ACC112 (cell line): ENCODE measurements at regions not wholly inside any gene's neighbourhood (a gene's known extent, or its start where the extent isn't known, plus 50 kb on each side); places are given as distances from the start of the nearest gene placed in this dataset.

Experiments used
- H2AFZ ChIP-seq: fragments of 200-600 bp; sonication (generic); one replicate; pipeline ENCODE4 v1.6.0; 2017; ENCODE audit warnings: antibody characterized with exemption, low read length; ENCODE audit not compliant: unreplicated experiment
- H3K27ac ChIP-seq: fragments of 200-600 bp; sonication (generic); 2 replicates; pipeline ENCODE4 v1.5.1; 2014; ENCODE audit warnings: low read depth, mild to moderate bottlenecking, antibody characterized with exemption, low read length, moderate library complexity
- H3K27me3 ChIP-seq: fragments of 200-600 bp; sonication (generic); 2 replicates; pipeline ENCODE4 v1.6.1; 2014; ENCODE audit warnings: mild to moderate bottlenecking, antibody characterized with exemption, low read length, moderate library complexity, mixed read lengths; ENCODE audit not compliant: insufficient read depth
- H3K36me3 ChIP-seq: fragments of 200-600 bp; sonication (generic); 2 replicates; pipeline ENCODE4 v1.6.1; 2016; ENCODE audit warnings: mild to moderate bottlenecking, antibody characterized with exemption, low read length, moderate library complexity, mixed read lengths; ENCODE audit not compliant: insufficient read depth
- H3K4me1 ChIP-seq: fragments of 200-600 bp; sonication (generic); one replicate; pipeline ENCODE4 v1.6.1; 2016; ENCODE audit warnings: low read length, mixed read lengths; ENCODE audit not compliant: insufficient read depth, unreplicated experiment, control insufficient read depth
- H3K4me3 ChIP-seq: fragments of 200-600 bp; sonication (generic); 2 replicates; pipeline ENCODE4 v1.5.1; 2014; ENCODE audit warnings: mild to moderate bottlenecking, low read depth, low read length
- H3K79me2 ChIP-seq: fragments of 200-600 bp; sonication (generic); one replicate; pipeline ENCODE4 v1.6.0; 2016; ENCODE audit warnings: low read length; ENCODE audit not compliant: control insufficient read depth, unreplicated experiment, insufficient read depth

DNA sequence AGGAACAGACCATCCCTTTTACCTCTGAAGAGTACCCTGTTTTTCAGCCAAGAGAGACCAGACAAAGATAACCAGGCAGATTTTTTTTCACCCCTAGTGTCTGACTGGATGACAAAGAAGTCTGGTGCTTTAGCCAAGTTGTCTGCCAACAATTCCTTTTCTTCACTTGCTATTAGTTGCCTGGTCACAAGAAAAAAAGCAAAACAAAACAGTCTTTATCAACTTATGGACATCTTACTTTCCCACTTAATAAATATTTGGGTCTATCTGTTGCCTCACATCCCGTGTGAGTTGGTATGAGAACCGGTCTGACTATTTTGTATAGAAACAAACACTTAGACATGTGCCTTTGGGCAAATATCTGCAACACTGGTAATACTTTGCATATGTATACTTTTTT is 662.9 kb downstream of the PLPP3 start:
- no peaks in the 10 kb centered on the region for H3K4me1 ChIP-seq
- H3K36me3 ChIP-seq: no peaks in the 10 kb centered on the region
- no peak overlapping the region for H3K4me3 ChIP-seq
- no peaks in the 10 kb centered on the region for H3K27me3 ChIP-seq
- H3K79me2 ChIP-seq: no peaks in the 10 kb centered on the region
- no peak overlapping the region for H3K27ac ChIP-seq
- H2AFZ ChIP-seq: peak overlapping the region; percentile 29

DNA sequence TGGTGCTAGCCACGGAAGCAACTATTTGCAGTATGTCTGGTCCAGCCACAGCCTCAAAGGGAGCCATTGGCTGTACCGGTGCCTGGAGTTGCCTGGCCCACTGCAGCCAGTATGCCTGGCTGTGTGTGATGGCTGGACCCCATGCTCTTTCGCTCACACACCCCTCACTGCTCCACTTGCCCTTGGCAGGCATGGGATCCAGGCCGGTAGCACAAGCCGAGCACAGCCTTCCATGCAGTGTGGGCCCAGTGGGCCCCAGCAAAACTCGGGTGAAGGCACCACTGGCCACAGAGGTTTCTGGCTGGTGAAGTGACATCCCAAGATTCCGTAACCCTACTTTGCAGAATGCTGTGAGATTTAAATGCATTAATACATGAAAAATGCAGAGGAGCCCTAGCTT is 665.8 kb downstream of the PLPP3 start:
- H3K27me3 ChIP-seq: no peaks in the 10 kb centered on the region
- H3K4me1 ChIP-seq: no peaks in the 10 kb centered on the region
- H3K4me3 ChIP-seq: no peak overlapping the region
- H3K36me3 ChIP-seq: no peaks in the 10 kb centered on the region
- no peaks in the 10 kb centered on the region for H3K79me2 ChIP-seq
- no peak overlapping the region for H2AFZ ChIP-seq
- no peak overlapping the region for H3K27ac ChIP-seq

DNA sequence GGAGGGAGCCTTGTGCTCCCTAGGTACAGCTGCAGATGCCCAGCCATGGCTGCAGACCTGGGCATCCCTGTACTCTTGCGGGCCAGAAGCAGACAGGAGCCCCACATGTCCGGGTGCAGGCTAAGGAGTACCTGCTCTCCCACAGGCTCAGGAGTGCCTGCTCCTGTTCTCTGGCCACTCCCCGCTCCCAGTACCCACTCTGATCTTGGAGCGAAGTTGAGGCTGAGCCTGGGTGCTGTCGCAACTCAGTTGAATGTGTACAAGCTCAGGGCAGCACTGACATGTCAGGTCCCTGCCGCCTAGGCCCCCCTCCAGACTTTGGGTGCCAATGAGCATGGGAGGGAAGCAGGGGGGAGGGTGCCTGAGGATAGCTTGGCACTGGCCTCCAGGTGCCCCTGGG is 666.9 kb downstream of the PLPP3 start:
- Histone ChIP-seq H3K27ac (no peak overlapping the region), H3K79me2 (no peaks in the 10 kb centered on the region), H2AFZ (no peak overlapping the region), H3K36me3 (no peaks in the 10 kb centered on the region), H3K4me1 (no peaks in the 10 kb centered on the region), H3K27me3 (no peaks in the 10 kb centered on the region), H3K4me3 (no peak overlapping the region)

DNA sequence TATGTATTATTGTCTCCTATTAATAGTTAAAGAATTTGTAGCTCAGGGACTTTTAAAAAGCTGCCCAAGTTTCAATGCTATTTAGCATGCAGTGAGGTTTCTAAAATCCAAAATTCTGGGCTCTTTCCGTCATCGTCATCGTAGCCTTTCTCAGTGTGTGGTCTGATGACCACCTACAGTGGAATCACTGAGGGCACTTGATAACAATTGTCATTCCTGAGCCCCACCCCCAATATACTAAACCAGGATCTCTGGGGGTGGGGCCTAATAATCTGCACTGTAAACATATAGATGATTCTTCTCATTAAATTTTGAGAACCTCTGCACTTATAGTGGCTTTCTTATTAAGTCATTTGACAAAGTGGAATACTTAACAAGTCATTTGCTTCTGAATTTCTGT is 674.8 kb downstream of the PLPP3 start:
- Histone ChIP-seq H3K4me1 (no peaks in the 10 kb centered on the region), H3K36me3 (no peaks in the 10 kb centered on the region), H3K4me3 (no peak overlapping the region), H2AFZ (no peak overlapping the region), H3K27me3 (no peaks in the 10 kb centered on the region), H3K79me2 (no peaks in the 10 kb centered on the region), H3K27ac (no peak overlapping the region)

DNA sequence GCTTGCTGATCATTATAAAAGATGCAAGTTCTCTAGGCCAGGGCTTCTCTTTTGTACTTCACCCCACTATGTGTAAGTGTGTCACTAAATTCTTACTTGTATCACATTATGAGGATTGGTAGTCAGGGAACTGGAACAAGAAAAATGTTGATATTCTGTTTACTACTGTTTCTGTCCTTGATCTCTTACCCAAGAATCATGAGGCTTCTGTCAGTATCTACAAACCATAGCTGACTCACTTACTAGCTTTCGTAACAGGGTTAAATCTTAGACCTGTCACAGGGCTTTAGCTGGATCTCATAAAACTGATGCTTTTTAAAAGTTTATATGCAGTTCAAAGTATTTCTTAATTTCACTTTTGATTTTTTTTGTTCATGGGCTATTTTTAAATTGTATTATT is 681.2 kb downstream of the PLPP3 start:
- Histone ChIP-seq H3K4me3 (no peak overlapping the region), H3K36me3 (no peaks in the 10 kb centered on the region), H3K4me1 (peaks cover 29% of the 10 kb centered on the region), H3K27ac (peak overlapping the region; percentile 58), H2AFZ (peak overlapping the region; percentile 55), H3K79me2 (no peaks in the 10 kb centered on the region), H3K27me3 (no peaks in the 10 kb centered on the region)

DNA sequence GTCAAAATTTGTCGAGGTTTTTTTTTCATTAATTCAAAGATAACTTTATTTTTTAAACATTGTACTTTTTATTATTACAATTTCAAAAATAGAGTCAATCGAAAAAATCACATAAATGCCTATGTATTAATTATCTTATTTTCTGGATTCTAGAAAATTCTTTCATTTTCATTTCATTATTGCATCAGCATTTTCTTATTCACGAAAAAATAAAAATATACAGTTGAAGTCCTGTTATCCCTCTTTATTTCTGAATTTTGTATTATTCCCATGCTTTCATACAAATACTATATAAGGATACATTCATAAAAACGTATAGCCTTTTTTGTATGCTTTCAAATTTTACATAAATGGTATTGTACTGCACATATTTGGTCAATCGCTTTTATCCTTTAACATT is 681.0 kb upstream of the USP24 start:
- H3K27me3 ChIP-seq: no peaks in the 10 kb centered on the region
- H2AFZ ChIP-seq: no peak overlapping the region
- no peaks in the 10 kb centered on the region for H3K36me3 ChIP-seq
- H3K4me3 ChIP-seq: no peak overlapping the region
- H3K27ac ChIP-seq: no peak overlapping the region
- peaks cover 29% of the 10 kb centered on the region for H3K4me1 ChIP-seq
- H3K79me2 ChIP-seq: no peaks in the 10 kb centered on the region

DNA sequence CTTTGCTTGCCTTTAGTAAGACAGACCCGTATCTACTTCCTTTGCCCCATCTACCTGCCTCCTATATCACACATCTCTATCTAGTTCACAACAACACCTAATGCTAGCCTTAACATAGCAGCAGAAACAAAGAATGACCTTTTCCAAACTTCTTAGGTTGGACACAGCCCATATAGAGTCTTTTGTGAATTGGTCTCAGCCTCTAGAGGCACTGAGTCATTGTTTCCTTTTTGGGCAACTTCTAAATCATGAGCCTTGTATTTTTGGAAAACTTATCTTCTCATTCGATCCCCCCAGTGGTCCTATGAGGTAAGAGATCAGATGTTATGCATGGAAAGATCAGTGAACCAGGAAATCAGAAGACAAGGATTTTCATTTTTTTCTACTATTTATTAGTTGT is 679.4 kb upstream of the USP24 start:
- Histone ChIP-seq H3K36me3 (no peaks in the 10 kb centered on the region), H3K27me3 (no peaks in the 10 kb centered on the region), H3K4me3 (peak overlapping the region; percentile 14; the same call in 1 of the 2 replicates), H2AFZ (peak overlapping the region; percentile 64), H3K79me2 (no peaks in the 10 kb centered on the region), H3K4me1 (peaks cover 29% of the 10 kb centered on the region), H3K27ac (peak overlapping the region; percentile 55)

DNA sequence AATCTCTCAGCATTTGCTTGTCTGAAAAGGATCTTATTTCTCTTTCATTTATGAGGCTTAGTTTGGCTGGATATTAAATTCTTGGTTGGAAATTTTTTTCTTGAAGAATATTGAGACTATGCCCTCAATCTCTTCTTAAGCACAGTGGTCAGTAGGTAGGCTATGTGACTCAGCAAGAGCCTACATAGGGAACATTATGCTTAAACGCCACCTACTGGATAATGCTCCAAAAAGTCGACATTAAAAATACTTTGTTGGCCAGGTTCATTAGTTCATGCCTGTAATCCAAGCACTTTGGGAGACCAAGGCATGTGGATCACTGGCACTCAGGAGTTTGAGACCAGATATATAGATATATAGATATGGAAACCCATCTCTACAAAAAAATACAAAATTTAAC is 678.0 kb upstream of the USP24 start:
- H3K36me3 ChIP-seq: no peaks in the 10 kb centered on the region
- no peak overlapping the region for H3K4me3 ChIP-seq
- no peaks in the 10 kb centered on the region for H3K27me3 ChIP-seq
- no peaks in the 10 kb centered on the region for H3K79me2 ChIP-seq
- peaks cover 23% of the 10 kb centered on the region for H3K4me1 ChIP-seq
- no peak overlapping the region for H3K27ac ChIP-seq
- no peak overlapping the region for H2AFZ ChIP-seq

DNA sequence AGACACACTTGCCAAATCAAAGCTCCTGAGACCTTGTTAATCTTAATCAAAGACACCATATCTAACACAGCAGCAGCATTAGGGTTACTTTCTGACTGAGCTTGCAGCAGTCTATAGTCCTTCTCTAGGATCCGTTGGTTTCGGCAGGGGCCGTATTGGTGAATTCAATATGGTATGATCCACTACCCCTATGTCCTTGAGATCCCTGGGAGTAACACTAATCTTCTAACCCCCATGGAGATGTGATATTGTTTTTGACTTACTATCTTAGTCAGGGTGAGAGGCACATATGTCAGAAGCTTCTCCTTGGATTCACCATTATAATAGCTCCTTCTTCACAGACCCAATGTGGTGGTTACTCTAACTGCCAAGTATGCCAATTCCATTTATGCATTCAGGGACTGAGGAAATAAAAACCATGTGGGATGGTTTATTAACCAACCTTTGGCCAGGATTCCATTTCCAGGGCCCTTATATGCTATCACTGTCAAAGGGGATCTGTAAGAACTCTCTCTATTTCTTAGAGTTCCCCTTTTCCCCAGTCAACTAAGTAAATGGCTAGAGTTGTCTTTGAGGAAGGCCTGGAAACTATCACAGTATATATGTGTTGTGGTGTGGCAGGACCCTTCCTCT is 673.6 kb upstream of the USP24 start:
- H3K4me1 ChIP-seq: peaks cover 3% of the 10 kb centered on the region
- H3K79me2 ChIP-seq: no peaks in the 10 kb centered on the region
- no peak overlapping the region for H2AFZ ChIP-seq
- H3K4me3 ChIP-seq: no peak overlapping the region
- no peaks in the 10 kb centered on the region for H3K36me3 ChIP-seq
- no peaks in the 10 kb centered on the region for H3K27me3 ChIP-seq
- H3K27ac ChIP-seq: no peak overlapping the region

DNA sequence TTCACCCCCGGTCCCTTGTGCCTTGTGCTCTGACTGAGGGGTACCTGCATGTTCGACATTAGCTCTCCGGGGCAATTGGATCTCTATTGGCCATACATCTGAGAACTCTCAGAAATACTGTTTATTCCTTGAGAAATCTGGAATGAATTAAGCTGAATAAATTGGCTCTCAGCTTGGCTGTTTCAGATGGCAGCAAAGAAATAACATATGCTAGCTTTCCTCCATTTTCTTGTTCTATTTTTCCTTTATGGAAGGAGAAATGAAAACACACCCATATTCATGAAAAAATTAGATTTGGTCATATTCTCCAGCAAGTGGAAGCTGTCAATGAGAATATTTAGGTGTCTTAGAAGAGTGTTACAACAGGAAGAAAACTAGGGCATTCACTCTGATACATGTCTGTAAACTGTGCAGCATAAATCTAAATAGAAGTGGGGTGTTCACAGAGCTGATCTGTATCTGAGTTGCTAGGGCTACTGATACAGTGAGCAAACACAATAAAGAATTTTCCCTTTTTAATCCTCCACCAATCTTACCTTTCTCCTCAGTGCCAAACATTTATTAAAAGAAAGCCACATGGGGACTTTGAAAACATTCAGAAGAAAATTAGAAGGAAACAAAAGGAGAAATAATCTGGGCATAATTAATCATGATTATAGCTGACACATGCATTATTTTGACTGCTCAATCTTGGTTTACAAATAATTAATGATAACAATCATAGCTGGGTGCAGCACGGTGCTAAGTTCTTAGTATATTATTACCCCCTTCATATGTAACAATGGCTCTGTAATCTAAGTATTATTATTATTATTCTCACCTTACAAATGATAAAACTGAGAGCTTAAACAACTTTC is 671.9 kb upstream of the USP24 start:
- Histone ChIP-seq H3K27ac (no peak overlapping the region), H3K79me2 (no peaks in the 10 kb centered on the region), H3K36me3 (no peaks in the 10 kb centered on the region)

DNA sequence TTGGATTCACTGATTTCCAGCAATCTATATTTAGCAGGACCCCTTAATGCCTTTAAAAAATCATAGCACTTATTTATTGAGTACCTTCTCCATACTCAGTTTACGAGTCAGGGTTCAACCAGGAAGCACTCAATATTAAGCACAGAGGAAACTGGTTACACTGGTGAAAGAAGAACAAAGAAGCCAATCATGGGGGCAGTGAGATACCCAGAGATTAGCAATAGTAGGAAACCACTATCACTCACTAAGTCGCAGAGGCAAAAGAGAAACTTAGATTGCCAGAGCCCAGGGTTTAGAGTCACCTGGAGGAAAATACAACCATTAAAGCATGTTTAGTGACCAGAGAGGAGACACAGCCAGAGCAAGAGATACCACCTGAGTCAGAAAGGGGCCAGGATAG is 670.5 kb upstream of the USP24 start:
- Histone ChIP-seq H3K27me3 (no peaks in the 10 kb centered on the region), H3K79me2 (no peaks in the 10 kb centered on the region), H3K36me3 (no peaks in the 10 kb centered on the region), H3K27ac (no peak overlapping the region), H3K4me3 (no peak overlapping the region), H2AFZ (no peak overlapping the region), H3K4me1 (no peaks in the 10 kb centered on the region)

More for the DNA sequence above, 671.9 kb upstream of the USP24 start:
- H3K27me3 ChIP-seq: no peaks in the 10 kb centered on the region
- no peak overlapping the region for H3K4me3 ChIP-seq
- H2AFZ ChIP-seq: no peak overlapping the region
- no peaks in the 10 kb centered on the region for H3K4me1 ChIP-seq
